AG09309 (cell line): ENCODE measurements at regions not wholly inside any gene's neighbourhood (a gene's known extent, or its start where the extent isn't known, plus 50 kb on each side); places are given as distances from the start of the nearest gene placed in this dataset.
A peak's percentile ranks its signal among the peaks of the same experiment; 100 is the strongest.

Source experiments
- DNase-seq: peaks from one replicate; pipeline ENCODE4 v3.0.0-alpha.2; 2010; ENCODE audit warnings: low read depth
- H3K4me3 ChIP-seq: 2 replicates; pipeline ENCODE4 v1.5.1; 2011; ENCODE audit warnings: mild to moderate bottlenecking, low read depth, low read length, moderate library complexity; ENCODE audit not compliant: control insufficient read depth
- TF ChIP-seq, protein P1 (sequence below): IDR thresholded peaks from 2 replicates; pipeline ENCODE4 v1.5.1; 2011; ENCODE audit warnings: mild to moderate bottlenecking, low read depth, low read length, inconsistent platforms; ENCODE audit not compliant: insufficient read depth, control insufficient read depth; ENCODE audit errors: missing control alignments

DNA sequence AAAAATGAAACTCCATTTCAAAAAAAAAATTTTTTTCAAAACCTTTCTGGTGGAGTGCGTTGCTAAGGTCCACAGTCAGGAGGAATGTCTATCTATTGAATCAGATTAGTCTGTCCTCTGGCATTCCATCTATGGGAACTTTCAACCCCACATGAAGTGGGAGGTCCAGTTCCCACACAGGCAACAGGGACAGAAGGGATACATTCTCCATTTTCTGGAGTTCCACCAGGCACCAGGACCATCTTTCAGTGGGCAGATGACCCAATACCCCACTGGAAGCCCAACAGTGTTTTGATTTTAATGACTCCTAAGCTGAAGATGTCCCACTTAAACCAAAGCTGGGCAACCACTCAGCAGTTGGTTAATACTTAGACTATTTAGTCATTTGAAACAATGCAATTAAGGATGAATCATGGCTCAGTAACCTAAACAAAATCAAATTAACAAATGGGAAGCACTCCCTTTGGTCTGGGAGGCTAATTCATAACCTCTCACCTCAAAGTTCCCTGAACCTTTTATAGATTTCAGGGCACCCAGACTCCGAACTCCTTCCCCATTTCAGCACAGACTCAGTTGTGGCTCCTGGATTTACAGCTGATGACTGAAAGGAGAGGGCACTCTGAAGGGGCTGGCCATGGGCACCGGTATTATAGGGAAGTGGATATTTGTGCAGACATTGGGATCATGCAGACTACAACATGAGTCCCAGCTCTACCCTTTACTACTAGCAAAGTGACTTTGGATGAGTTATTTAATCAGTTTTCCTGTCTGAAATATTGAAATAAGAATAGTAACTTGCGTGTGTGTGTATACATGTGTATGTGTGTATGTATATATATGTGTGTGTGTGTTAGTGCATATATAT, 264.3 kb upstream of the LRTM1 start:
- TF ChIP-seq, protein P1, sequence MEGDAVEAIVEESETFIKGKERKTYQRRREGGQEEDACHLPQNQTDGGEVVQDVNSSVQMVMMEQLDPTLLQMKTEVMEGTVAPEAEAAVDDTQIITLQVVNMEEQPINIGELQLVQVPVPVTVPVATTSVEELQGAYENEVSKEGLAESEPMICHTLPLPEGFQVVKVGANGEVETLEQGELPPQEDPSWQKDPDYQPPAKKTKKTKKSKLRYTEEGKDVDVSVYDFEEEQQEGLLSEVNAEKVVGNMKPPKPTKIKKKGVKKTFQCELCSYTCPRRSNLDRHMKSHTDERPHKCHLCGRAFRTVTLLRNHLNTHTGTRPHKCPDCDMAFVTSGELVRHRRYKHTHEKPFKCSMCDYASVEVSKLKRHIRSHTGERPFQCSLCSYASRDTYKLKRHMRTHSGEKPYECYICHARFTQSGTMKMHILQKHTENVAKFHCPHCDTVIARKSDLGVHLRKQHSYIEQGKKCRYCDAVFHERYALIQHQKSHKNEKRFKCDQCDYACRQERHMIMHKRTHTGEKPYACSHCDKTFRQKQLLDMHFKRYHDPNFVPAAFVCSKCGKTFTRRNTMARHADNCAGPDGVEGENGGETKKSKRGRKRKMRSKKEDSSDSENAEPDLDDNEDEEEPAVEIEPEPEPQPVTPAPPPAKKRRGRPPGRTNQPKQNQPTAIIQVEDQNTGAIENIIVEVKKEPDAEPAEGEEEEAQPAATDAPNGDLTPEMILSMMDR: no peak
- peak; percentile 96 for DNase-seq
- no peak overlapping the region for H3K4me3 ChIP-seq

DNA sequence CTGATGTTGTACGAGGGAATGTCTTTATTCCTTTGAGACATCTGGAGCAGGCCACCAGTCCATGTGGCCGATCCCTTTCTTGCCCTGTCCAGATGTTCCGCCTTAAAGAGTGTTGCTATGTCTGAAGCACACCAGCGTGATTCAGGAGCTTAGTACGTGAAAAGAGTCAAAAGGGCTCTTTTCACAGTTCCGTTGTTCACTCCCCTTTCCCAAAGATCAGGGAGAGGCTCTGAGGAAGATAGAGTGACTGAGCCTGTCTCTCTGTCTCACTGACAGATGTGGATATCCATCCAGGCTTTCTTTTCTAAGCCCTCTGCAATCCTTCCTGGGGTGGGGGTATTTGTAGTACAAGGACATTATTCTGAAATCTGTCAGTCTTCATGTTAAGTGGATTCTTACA, 262.5 kb upstream of the LRTM1 start:
- peak; percentile 80 for DNase-seq
- no peak overlapping the region for H3K4me3 ChIP-seq
- TF ChIP-seq, protein P1: no peak

DNA sequence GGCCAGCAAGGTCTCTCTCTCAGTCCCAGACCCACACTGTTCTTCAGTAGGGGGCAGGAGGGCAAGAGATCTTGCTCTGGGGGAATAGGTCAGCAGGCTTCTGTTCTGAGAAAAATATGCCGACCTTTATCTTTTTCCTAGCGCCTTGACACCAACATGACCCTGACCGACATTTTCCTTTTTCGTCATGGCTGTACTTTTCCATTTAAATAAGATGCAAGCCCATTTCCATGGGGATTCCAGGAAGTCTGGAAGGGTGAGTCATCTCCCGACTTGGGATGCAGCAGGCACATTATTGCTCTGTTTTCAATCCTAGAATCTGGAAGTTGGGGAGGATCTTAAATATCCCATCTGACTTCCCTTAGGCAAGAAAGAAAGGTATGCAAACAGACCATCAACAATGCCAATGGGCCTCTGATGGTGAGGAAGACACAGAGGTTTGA, 261.5 kb upstream of the LRTM1 start:
- no peak overlapping the region for H3K4me3 ChIP-seq
- TF ChIP-seq, protein P1: no peak
- peak; percentile 87 for DNase-seq

DNA sequence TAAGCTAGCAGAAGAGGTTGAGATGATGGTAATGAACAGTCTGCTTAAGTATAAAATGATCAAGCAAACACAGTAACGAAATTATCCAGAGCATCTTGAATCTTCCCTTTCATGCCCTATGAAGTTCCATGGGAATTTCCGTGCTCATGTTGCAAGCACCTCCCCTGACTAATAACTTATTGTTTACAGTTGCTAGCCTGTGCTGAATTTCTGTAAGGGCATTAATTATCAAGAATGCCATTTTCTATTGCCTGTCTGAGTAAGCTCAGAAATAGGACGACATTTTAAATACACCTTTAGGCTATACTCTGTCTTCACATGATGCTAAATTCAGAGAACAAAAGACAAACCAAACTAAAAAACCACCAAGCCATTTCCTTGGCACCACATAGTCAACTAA, 257.5 kb upstream of the LRTM1 start:
- no peak for DNase-seq
- TF ChIP-seq, protein P1: no peak
- H3K4me3 ChIP-seq: no peak overlapping the region

DNA sequence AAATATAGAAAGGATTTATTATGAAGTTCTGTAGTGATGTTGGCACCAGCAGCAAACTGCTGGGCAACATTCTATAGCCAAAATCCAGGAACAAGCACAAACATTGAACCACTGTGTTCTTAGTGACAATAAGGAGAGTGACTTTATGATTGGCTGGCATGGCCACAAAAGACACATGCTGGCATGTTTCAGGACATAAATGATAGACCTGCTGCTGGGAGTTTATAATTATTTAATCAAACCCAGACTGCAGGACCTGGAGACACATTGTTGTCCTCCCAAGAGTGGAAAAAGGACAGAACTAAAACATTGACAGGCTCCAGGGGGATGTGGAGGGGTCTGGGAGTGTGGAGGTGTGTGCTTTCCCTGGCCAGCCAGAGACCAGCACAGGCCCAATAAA, 255.3 kb upstream of the LRTM1 start:
- DNase-seq: no peak

DNA sequence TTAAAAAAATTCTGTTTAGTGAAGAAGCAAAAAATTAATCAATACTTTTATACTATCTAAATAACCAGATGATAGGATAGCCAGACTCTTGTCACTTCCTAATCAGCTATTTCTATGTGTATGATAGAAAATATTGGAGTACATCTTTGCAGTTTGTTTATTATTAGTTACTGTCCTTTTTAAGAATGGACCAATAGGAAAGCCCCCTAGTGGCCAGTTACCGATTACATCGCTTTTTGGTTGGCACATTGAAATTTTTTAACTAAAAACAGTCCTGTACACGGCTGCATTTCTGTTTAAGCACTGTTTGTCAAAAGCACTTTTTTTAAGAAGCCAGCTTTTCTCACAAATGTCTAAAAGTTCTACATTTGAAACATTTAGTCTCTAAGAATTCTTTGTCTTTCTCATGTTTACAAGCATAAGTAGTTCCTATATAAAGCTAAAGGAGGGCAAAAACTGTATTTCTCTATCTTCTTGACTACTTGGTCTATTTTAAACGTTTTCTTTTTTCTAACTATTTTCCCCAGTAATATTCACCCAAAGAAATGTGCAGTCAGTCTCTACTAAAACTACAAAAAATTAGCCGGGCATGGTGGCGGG, 253.2 kb upstream of the LRTM1 start:
- no peak for DNase-seq
- TF ChIP-seq, protein P1: peak; percentile 66
- no peak overlapping the region for H3K4me3 ChIP-seq

More for the DNA sequence above, 255.3 kb upstream of the LRTM1 start:
- H3K4me3 ChIP-seq: no peak overlapping the region
- TF ChIP-seq, protein P1: no peak
